ENCODE measurements at regions not wholly inside any gene's neighbourhood (a gene's known extent, or its start where the extent isn't known, plus 50 kb on each side); places are given as distances from the start of the nearest gene placed in this dataset.

DNA sequence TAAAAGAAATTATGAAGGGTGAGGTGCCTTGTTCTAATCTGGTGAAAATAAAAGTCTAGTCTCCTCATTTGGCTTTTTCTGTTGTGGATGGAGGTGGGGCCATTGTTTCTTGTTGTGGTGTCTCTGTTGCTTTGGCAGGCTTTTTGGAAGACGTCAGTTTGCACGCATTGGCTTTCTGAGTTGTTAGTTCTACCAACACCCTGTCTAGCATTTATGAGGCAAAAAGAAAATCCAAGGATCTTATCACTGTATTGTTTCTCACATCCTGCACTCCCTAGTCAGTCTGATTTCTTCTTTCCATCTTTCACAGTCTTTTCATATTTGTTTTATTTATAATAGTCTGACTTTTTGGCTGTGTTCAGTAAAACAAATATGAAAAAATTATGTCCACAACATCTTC is 898.3 kb downstream of the REEP3 start:
- TF ChIP-seq YY1 (IDR thresholded peaks at IDR 0.05; ENCODE audit: insufficient read depth, insufficient read length) (no peak), SUZ12 (IDR thresholded peaks at IDR 0.05; ENCODE audit: extremely low read depth, insufficient read depth, insufficient read length) (no peak)

Data from NT2/D1 (cell line).